NT2/D1 (cell line): ENCODE measurements at regions not wholly inside any gene's neighbourhood (a gene's known extent, or its start where the extent isn't known, plus 50 kb on each side); places are given as distances from the start of the nearest gene placed in this dataset.

Experiments
- DNase-seq: peaks from one replicate; pipeline ENCODE4 v3.0.0-alpha.2; 2011; ENCODE audit warnings: low read depth, low spot score
- H3K27me3 ChIP-seq: 2 replicates; pipeline ENCODE4 v1.6.0; 2011; ENCODE audit warnings: mild to moderate bottlenecking; ENCODE audit not compliant: insufficient read length, insufficient read depth
- H3K36me3 ChIP-seq: 2 replicates; pipeline ENCODE4 v1.6.1; 2011; ENCODE audit warnings: mild to moderate bottlenecking, low read length, mixed read lengths; ENCODE audit not compliant: insufficient read depth, insufficient read length
- H3K4me1 ChIP-seq: 2 replicates; pipeline ENCODE4 v1.5.1; 2011; ENCODE audit not compliant: insufficient read depth, insufficient read length
- H3K4me3 ChIP-seq: 2 replicates; pipeline ENCODE4 v1.5.1; 2011; ENCODE audit warnings: low read depth; ENCODE audit not compliant: insufficient read length
- H3K9ac ChIP-seq: 2 replicates; pipeline ENCODE4 v1.6.0; 2011; ENCODE audit warnings: low read depth; ENCODE audit not compliant: insufficient read length
- H3K9me3 ChIP-seq: 2 replicates; pipeline ENCODE4 v1.5.1; 2011; ENCODE audit warnings: mild to moderate bottlenecking, low read length; ENCODE audit not compliant: insufficient read depth
- SUZ12 ChIP-seq: IDR thresholded peaks from 2 replicates; pipeline ENCODE4 v1.6.1; 2011; ENCODE audit not compliant: insufficient read length, insufficient read depth; ENCODE audit errors: extremely low read depth
- YY1 ChIP-seq: IDR thresholded peaks from 2 replicates; pipeline ENCODE4 v1.6.1; 2011; ENCODE audit not compliant: insufficient read length, insufficient read depth
- ZNF274 ChIP-seq: IDR thresholded peaks from 2 replicates; pipeline ENCODE4 v1.6.1; 2011; ENCODE audit warnings: mild to moderate bottlenecking, low read depth, low read length

GRCh38 chr1:118828038-118828437 is 160.1 kb downstream of the TBX15 start:
- Histone ChIP-seq H3K9ac (no peak overlapping the region), H3K4me3 (no peak overlapping the region), H3K9me3 (peaks cover 19% of the 10 kb centered on the region; the same call in 1 of the 2 replicates), H3K36me3 (no peaks in the 10 kb centered on the region), H3K4me1 (no peaks in the 10 kb centered on the region), H3K27me3 (no peaks in the 10 kb centered on the region)
- TF ChIP-seq ZNF274 (no peak), SUZ12 (no peak), YY1 (no peak)
- DNase-seq, result no peak

GRCh38 chr1:118827636-118828035 is 160.5 kb downstream of the TBX15 start:
- H3K36me3 ChIP-seq, result no peaks in the 10 kb centered on the region
- peaks cover 19% of the 10 kb centered on the region; the same call in 1 of the 2 replicates for H3K9me3 ChIP-seq
- no peaks in the 10 kb centered on the region for H3K4me1 ChIP-seq
- TF ChIP-seq ZNF274, result no peak
- TF ChIP-seq SUZ12, result no peak
- TF ChIP-seq YY1, result no peak
- DNase-seq, result no peak
- H3K9ac ChIP-seq, result no peak overlapping the region
- H3K4me3 ChIP-seq, result no peak overlapping the region
- no peaks in the 10 kb centered on the region for H3K27me3 ChIP-seq

GRCh38 chr1:118827207-118827606 is 160.9 kb downstream of the TBX15 start:
- Histone ChIP-seq H3K27me3 (no peaks in the 10 kb centered on the region), H3K9ac (no peak overlapping the region), H3K9me3 (peaks cover 17% of the 10 kb centered on the region; the same call in 1 of the 2 replicates), H3K4me3 (no peak overlapping the region), H3K36me3 (no peaks in the 10 kb centered on the region), H3K4me1 (no peaks in the 10 kb centered on the region)
- no peak for DNase-seq
- TF ChIP-seq SUZ12, result no peak
- TF ChIP-seq YY1, result no peak
- TF ChIP-seq ZNF274, result no peak

GRCh38 chr1:118826669-118827068 is 161.5 kb downstream of the TBX15 start:
- DNase-seq, result no peak
- Histone ChIP-seq H3K4me3 (no peak overlapping the region), H3K27me3 (no peaks in the 10 kb centered on the region), H3K9me3 (peaks cover 13% of the 10 kb centered on the region; the same call in 1 of the 2 replicates), H3K9ac (no peak overlapping the region), H3K36me3 (no peaks in the 10 kb centered on the region), H3K4me1 (no peaks in the 10 kb centered on the region)
- TF ChIP-seq YY1 (no peak), ZNF274 (no peak), SUZ12 (no peak)

GRCh38 chr1:118825619-118826018 is 162.5 kb downstream of the TBX15 start:
- H3K4me3 ChIP-seq, result no peak overlapping the region
- H3K9ac ChIP-seq, result no peak overlapping the region
- peaks cover 4% of the 10 kb centered on the region; the same call in 1 of the 2 replicates for H3K9me3 ChIP-seq
- no peak for DNase-seq
- H3K36me3 ChIP-seq, result no peaks in the 10 kb centered on the region
- no peak for TF ChIP-seq YY1
- TF ChIP-seq SUZ12, result no peak
- TF ChIP-seq ZNF274, result no peak
- no peaks in the 10 kb centered on the region for H3K27me3 ChIP-seq
- H3K4me1 ChIP-seq, result no peaks in the 10 kb centered on the region

- Histone ChIP-seq H3K36me3 (no peaks in the 10 kb centered on the region), H3K9ac (no peak overlapping the region), H3K27me3 (no peaks in the 10 kb centered on the region), H3K9me3 (no peaks in the 10 kb centered on the region), H3K4me3 (no peak overlapping the region), H3K4me1 (no peaks in the 10 kb centered on the region)
- no peak for DNase-seq
- TF ChIP-seq SUZ12 (no peak), ZNF274 (no peak), YY1 (no peak)
These were observed 166.3 kb downstream of the TBX15 start for GRCh38 chr1:118821801-118822200.

- Histone ChIP-seq H3K36me3 (no peaks in the 10 kb centered on the region), H3K9me3 (no peaks in the 10 kb centered on the region), H3K27me3 (no peaks in the 10 kb centered on the region), H3K9ac (no peak overlapping the region), H3K4me3 (no peak overlapping the region), H3K4me1 (no peaks in the 10 kb centered on the region)
- DNase-seq, result no peak
- TF ChIP-seq SUZ12 (no peak), YY1 (no peak), ZNF274 (no peak)
These were observed 167.3 kb downstream of the TBX15 start for GRCh38 chr1:118820864-118821263.

- no peak for DNase-seq
These were observed 172.2 kb downstream of the TBX15 start for GRCh38 chr1:118815909-118816308.

More at GRCh38 chr1:118815909-118816308, 172.2 kb downstream of the TBX15 start:
- no peaks in the 10 kb centered on the region for H3K27me3 ChIP-seq
- H3K9ac ChIP-seq, result no peak overlapping the region
- H3K9me3 ChIP-seq, result no peaks in the 10 kb centered on the region
- H3K4me3 ChIP-seq, result no peak overlapping the region
- TF ChIP-seq ZNF274, result no peak
- TF ChIP-seq YY1, result no peak
- no peak for TF ChIP-seq SUZ12
- H3K4me1 ChIP-seq, result no peaks in the 10 kb centered on the region
- no peaks in the 10 kb centered on the region for H3K36me3 ChIP-seq
